NB4 (cell line): ENCODE measurements at regions not wholly inside any gene's neighbourhood (a gene's known extent, or its start where the extent isn't known, plus 50 kb on each side); places are given as distances from the start of the nearest gene placed in this dataset.

Source experiments
- DNase-seq: peaks from one replicate; pipeline ENCODE4 v3.0.0; 2010; ENCODE audit warnings: low read depth
- H3K4me3 ChIP-seq: one replicate; pipeline ENCODE4 v1.5.1; 2011; ENCODE audit warnings: mild to moderate bottlenecking, low read depth, low read length, moderate library complexity
- MYC ChIP-seq: IDR thresholded peaks from 2 replicates; pipeline ENCODE4 v1.6.1; 2011; ENCODE audit warnings: low read depth, low read length
- POLR2A ChIP-seq: IDR thresholded peaks from 2 replicates; pipeline ENCODE4 v1.6.1; 2011; ENCODE audit warnings: mild to moderate bottlenecking; ENCODE audit not compliant: insufficient read length; ENCODE audit errors: extremely low read depth
- TF ChIP-seq, protein P1 (sequence below): IDR thresholded peaks from one replicate; pipeline ENCODE4 v1.5.1; 2012; ENCODE audit warnings: low read depth, low read length
- TF ChIP-seq, protein P2 (sequence below): IDR thresholded peaks from 2 replicates; pipeline ENCODE4 v1.6.1; 2011; ENCODE audit warnings: low read depth, low read length

- no peak overlapping the region for H3K4me3 ChIP-seq
- peak; percentile 44 for DNase-seq
- TF ChIP-seq MYC: no peak
- TF ChIP-seq, protein P1, sequence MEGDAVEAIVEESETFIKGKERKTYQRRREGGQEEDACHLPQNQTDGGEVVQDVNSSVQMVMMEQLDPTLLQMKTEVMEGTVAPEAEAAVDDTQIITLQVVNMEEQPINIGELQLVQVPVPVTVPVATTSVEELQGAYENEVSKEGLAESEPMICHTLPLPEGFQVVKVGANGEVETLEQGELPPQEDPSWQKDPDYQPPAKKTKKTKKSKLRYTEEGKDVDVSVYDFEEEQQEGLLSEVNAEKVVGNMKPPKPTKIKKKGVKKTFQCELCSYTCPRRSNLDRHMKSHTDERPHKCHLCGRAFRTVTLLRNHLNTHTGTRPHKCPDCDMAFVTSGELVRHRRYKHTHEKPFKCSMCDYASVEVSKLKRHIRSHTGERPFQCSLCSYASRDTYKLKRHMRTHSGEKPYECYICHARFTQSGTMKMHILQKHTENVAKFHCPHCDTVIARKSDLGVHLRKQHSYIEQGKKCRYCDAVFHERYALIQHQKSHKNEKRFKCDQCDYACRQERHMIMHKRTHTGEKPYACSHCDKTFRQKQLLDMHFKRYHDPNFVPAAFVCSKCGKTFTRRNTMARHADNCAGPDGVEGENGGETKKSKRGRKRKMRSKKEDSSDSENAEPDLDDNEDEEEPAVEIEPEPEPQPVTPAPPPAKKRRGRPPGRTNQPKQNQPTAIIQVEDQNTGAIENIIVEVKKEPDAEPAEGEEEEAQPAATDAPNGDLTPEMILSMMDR: no peak
- TF ChIP-seq, protein P2, sequence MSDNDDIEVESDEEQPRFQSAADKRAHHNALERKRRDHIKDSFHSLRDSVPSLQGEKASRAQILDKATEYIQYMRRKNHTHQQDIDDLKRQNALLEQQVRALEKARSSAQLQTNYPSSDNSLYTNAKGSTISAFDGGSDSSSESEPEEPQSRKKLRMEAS: no peak
- no peak for TF ChIP-seq POLR2A
These were observed 115.8 kb upstream of the SIX3 start for GRCh38 chr2:44825702-44826101.

DNA sequence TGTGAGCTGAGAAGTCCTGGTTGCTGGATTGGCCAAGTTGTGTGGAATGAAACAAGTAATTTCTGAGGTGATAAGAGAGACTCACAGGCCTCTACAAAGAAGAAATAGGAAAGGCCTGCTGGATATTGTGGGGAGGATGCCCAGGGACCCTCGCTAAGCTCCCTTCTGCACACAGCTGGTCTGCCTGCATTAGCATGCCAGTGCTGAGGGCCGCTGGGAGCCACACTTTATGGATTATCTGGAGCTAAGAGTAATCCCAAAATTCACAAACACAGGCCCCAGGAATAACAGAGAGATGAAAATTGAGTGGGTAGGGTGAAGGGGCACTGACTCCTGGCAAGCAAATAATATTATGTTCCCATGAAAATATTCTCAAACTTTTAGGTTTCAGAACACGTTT is 114.9 kb upstream of the SIX3 start:
- TF ChIP-seq MYC: no peak
- TF ChIP-seq, protein P1: no peak
- TF ChIP-seq, protein P2: no peak
- TF ChIP-seq POLR2A: no peak
- DNase-seq: no peak
- H3K4me3 ChIP-seq: no peak overlapping the region

DNA sequence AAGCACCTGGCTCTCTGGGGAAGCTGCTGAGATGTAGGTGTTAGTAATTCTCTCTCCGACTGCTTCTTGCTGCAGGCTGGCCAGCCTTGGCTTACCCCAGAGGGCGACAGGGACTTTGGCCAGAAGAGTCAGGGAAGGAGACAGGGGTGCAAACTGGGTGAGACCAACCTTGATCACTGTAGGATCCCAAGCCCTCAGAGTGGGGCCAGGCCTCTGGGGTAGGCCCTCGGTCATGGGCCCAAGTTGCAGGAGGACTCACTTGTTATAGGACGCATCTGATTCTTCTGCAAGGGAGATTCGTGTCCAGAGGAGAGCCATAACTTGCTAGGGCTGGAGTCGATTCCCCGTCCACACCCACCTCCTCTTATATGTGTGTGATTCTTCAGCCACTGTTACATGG is 111.7 kb upstream of the SIX3 start:
- TF ChIP-seq POLR2A (no peak), MYC (no peak)
- TF ChIP-seq, protein P2: no peak
- TF ChIP-seq, protein P1: no peak
- H3K4me3 ChIP-seq: no peak overlapping the region
- DNase-seq: no peak

DNA sequence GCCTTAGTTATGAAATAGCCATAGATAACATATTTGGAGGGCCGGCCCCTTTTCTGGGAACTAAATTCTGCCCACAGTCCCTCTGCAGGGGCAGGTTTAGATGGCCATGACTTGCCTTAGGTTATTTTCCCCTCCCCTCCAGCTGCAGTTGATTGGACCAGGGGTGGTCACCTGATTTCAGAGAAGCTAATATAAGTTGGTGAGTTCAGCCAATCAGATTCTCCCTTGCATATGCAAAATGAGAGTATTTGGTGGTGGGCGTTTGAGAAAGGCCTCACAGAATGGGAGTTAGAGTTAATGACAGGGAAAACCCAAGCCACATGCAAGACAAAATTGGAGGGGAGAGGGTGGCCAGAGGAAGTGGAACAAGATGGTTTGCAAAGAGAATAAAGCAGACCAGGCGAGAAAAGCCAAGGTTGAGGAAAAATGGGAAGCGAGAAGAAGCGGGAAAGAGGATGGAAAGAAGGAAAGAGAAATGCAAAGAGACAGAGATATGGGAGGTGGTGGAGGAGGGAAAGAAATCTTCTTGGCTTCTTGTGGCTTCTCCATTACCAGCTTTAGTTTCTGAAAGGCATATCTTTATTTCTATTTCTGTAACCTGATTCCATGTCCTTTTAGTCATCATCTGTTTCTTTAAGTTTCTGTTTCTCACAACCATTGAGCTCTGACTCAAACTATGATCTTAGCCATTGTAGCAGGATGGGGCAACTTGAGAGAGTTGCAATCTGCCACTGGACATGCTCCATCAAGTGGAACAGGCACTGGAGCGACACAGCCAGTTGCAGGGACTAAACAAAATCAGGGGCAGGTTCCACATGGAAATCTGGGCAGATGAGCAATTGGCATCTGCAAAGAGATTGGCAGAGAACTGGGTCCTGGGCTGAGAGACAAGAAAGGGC is 108.1 kb upstream of the SIX3 start:
- no peak for TF ChIP-seq MYC
- TF ChIP-seq, protein P1: no peak
- TF ChIP-seq, protein P2: no peak
- TF ChIP-seq POLR2A: no peak
- no peak overlapping the region for H3K4me3 ChIP-seq
- DNase-seq: no peak

DNA sequence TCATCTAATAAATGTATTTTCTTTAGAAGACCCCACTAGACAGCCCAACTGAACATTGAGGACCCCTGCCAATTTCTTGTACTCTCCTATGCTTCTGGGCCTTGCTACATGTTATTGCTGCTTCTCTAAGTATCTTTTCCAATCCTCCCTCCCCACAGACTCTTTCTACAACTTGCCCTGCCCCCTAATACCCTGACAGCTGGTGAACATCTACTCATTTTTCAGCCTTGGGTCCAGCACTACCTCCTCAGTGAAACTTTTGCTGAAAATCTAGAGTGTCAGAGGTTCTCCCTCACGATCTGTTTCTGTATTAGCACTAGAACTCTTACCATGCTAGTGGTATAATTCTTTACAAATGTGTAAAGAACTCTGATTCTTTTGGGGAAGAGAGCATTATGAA is 106.8 kb upstream of the SIX3 start:
- TF ChIP-seq MYC (no peak), POLR2A (no peak)
- TF ChIP-seq, protein P1: no peak
- TF ChIP-seq, protein P2: no peak
- H3K4me3 ChIP-seq: no peak overlapping the region
- no peak for DNase-seq
